IMR-90 (cell line): ENCODE measurements at regions not wholly inside any gene's neighbourhood (a gene's known extent, or its start where the extent isn't known, plus 50 kb on each side); places are given as distances from the start of the nearest gene placed in this dataset.

Source experiments
- CHD1 ChIP-seq: IDR thresholded peaks from 2 replicates; pipeline ENCODE4 v1.6.1; 2012; ENCODE audit warnings: low read depth, low read length, improper control_type of control experiment
- CTCF ChIP-seq: conservative IDR thresholded peaks from 2 replicates; pipeline ENCODE4 v1.5.1; 2012; ENCODE audit warnings: mild to moderate bottlenecking, low read depth, low read length, improper control_type of control experiment
- FOS ChIP-seq: fragments of 150-350 bp; IDR thresholded peaks from 2 replicates; pipeline ENCODE4 v1.6.1; 2016; ENCODE audit warnings: low read depth, low read length
- MAZ ChIP-seq: IDR thresholded peaks from 2 replicates; pipeline ENCODE4 v1.6.1; 2012; ENCODE audit warnings: low read depth, mild to moderate bottlenecking, low read length, improper control_type of control experiment, moderate library complexity, borderline replicate concordance
- MXI1 ChIP-seq: IDR thresholded peaks from 2 replicates; pipeline ENCODE4 v1.6.1; 2012; ENCODE audit warnings: low read depth, mild to moderate bottlenecking, low read length, moderate library complexity, borderline replicate concordance
- POLR2A ChIP-seq: IDR thresholded peaks from 2 replicates; pipeline ENCODE4 v1.6.1; 2012; ENCODE audit warnings: mild to moderate bottlenecking, low read depth, low read length
- RFX5 ChIP-seq: IDR thresholded peaks from 2 replicates; pipeline ENCODE4 v1.8.0; 2012; ENCODE audit warnings: low read depth, mild to moderate bottlenecking, low read length, moderate library complexity
- TF ChIP-seq, protein P1 (sequence below): fragments of 150-350 bp; IDR thresholded peaks from 2 replicates; pipeline ENCODE4 v1.6.1; 2016; ENCODE audit warnings: low read depth, mild to moderate bottlenecking, low read length, moderate library complexity, borderline replicate concordance
- TF ChIP-seq, protein P2 (sequence below): fragments of 150-350 bp; IDR thresholded peaks from 2 replicates; pipeline ENCODE4 v1.6.1; 2017; ENCODE audit warnings: mild to moderate bottlenecking, antibody characterized with exemption, low read length, low read depth

GRCh38 chr10:128689667-128690066, 563.4 kb upstream of the MKI67 start:
- TF ChIP-seq CTCF, result no peak
- no peak for TF ChIP-seq MAZ
- no peak for TF ChIP-seq POLR2A
- no peak for TF ChIP-seq RFX5
- TF ChIP-seq CHD1, result no peak
- TF ChIP-seq, protein P1, sequence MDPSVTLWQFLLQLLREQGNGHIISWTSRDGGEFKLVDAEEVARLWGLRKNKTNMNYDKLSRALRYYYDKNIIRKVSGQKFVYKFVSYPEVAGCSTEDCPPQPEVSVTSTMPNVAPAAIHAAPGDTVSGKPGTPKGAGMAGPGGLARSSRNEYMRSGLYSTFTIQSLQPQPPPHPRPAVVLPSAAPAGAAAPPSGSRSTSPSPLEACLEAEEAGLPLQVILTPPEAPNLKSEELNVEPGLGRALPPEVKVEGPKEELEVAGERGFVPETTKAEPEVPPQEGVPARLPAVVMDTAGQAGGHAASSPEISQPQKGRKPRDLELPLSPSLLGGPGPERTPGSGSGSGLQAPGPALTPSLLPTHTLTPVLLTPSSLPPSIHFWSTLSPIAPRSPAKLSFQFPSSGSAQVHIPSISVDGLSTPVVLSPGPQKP, result no peak
- no peak for TF ChIP-seq FOS
- no peak for TF ChIP-seq MXI1
- TF ChIP-seq, protein P2, sequence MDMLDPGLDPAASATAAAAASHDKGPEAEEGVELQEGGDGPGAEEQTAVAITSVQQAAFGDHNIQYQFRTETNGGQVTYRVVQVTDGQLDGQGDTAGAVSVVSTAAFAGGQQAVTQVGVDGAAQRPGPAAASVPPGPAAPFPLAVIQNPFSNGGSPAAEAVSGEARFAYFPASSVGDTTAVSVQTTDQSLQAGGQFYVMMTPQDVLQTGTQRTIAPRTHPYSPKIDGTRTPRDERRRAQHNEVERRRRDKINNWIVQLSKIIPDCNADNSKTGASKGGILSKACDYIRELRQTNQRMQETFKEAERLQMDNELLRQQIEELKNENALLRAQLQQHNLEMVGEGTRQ, result no peak
